Left lobe of liver (tissue), 2 donors: ENCODE measurements at regions not wholly inside any gene's neighbourhood (a gene's known extent, or its start where the extent isn't known, plus 50 kb on each side); places are given as distances from the start of the nearest gene placed in this dataset.

Experiments used
- ATAC-seq: fragments of 200-7000 bp; cut with Tn5 transposase; one replicate; pipeline ENCODE4 v1.9.1; 2020; ENCODE audit warnings: mild to moderate bottlenecking, moderate library complexity
- DNase-seq: peaks from one replicate; pipeline ENCODE4 v3.0.0-alpha.2; 2020; ENCODE audit warnings: low spot score
- donor health status: DM: no; HTN: no; CAD: no; lungs with moderate emphysema.
- donor health status: DM: no; HTN: yes; CAD: no.

DNA sequence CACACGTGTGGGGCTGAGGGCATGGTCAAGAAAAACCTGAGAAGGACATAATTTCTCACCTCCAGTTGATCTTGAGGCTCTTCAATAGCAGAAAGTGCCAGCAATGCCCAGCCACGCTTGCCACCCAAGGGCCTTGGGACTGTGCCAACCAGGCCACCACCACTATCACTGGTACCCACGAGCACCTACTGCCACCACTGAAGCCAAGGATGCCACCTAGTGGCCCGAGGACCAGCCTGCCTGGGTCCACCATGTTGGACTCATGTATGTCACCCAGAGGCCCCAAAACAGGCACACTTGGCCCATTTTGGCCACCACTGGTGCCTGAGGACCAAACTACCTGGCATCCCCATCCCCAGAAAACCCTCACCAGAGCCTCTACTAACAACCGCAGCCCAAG lies 191.8 kb downstream of the ADAM29 start:
- ATAC-seq (no peak), DNase-seq (no peak)

DNA sequence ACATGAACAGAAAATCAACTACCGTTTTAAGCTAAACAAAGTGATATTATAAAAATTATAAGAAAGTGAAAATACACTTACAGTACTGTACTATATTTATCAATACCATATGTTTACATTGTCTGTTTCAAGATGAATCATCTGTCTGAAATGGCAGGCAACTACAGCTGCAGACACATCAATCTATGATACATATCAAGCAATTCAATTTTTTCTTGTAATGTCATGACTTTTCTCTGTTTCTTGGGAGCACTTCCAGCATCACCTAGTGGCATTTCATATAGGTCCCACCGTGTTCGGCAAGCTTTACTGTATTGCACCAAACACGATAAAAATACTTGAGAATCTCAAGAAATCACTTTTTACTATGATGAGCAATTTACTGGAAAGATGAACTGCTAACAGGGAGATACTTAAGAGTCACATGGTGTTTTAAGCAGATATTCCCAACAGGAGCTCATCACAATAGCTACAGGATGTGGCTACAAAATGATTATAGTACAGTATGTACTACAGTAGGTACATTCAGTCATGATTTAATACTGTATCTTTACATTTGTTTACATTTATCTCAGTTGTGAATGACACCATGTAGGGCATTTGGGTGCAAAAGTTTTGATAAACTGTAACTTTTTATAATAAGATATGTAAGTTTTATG lies 207.4 kb downstream of the ADAM29 start:
- ATAC-seq (no peak), DNase-seq (no peak)

DNA sequence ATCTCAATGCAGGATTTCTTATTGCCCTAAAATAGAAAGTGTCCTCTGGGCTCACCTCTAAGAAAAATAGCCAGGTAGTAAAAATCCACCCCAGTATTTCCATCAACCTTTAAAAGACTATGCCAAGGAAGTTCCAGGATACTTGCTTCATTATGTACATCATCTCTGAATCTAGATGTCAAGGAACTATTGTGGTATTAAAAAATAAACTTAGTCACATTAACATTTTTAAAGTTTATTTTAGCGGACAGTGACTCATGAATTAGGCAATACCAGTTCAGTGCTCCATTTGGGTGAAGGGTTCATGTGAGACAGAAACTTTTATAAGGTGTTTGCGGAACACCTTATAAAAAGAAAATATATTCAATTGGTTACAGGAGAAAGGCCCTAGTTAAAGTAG lies 209.2 kb downstream of the ADAM29 start:
- DNase-seq (no peak), ATAC-seq (no peak)

DNA sequence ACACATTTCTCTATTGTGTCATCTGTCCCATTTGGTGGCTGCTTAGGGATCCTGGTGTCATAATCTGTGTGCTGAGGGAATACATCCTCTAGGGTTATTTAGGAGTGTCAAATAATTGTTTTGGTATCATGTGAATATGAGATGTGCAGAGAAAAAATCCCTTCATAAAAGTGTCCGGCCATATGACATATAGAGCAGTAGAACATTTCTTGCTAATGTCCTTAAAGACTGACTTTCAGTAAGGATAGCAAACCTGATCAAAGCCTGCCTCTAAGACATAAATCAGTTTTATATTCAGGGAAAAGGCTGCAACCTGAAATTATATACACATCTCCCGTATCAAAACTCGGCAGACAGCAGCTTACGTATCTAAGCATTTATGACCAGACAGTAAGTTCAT lies 211.6 kb downstream of the ADAM29 start:
- DNase-seq (no peak), ATAC-seq (no peak)

DNA sequence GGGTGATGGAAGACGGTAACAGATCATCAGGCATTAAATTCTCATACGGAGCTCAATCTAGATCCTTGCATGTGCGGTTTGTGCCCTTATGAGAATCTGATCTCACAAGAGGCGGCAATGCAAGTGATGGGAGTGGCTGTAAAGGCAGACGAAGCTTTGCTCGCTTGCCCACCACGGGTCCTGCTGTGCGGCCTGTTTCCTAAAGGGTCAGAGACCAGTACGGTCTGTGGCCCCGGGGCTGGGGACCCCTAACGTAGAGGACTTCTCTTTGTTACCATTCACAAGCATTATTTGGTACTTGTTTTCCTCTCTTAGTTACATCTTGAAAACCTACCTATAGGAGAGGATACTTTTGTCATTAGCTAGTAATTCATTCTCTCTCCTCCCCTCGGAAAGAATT lies 221.0 kb downstream of the ADAM29 start:
- ATAC-seq, result no peak
- DNase-seq, result no peak

- ATAC-seq (no peak), DNase-seq (no peak)
Observed at GRCh38 chr4:175143116-175143515, 225.0 kb downstream of the ADAM29 start.

DNA sequence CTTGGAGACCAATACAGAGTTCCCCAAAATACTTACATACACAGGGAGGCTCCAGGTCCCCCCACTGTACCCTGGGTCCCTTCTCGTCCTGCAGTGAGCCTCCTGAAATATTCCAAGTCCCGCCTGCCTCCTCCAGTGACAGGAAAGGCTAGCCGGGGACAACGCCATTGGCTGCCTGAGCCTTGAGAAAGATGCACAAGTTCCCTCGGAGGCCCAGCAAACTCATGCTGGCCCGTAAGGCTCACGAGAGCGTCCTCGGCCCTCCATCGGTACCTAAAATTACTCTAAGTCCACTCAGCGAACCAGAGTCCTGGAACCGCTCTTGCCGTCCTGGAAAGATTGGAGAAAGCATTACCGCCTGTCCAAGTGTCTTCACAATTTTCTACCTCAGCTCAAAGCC lies 228.6 kb downstream of the ADAM29 start:
- no peak for ATAC-seq
- DNase-seq, result no peak

DNA sequence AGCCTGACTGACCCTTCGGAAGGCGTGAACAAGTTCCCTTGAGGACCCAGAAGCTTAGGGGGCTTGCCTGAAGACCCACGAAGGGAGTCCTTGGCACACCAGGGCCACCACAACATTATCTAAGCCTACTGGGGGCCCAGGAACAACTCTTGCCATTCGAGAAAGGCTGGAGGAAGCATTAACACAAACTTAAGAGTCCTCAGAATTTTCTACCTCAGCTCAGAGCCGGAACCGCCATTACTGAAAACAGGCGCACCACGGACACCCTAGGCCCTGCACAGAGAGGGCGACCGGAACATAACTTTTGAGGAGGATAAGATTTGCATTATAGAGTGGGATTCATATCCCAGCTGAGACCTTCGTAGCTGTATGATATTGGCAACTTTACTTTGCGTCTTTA lies 229.1 kb downstream of the ADAM29 start:
- no peak for ATAC-seq
- no peak for DNase-seq

- ATAC-seq (no peak), DNase-seq (no peak)
Observed at GRCh38 chr4:175166020-175166419, 247.9 kb downstream of the ADAM29 start.

- no peak for ATAC-seq
- DNase-seq, result no peak
Observed at GRCh38 chr4:175176710-175177109, 258.6 kb downstream of the ADAM29 start.

DNA sequence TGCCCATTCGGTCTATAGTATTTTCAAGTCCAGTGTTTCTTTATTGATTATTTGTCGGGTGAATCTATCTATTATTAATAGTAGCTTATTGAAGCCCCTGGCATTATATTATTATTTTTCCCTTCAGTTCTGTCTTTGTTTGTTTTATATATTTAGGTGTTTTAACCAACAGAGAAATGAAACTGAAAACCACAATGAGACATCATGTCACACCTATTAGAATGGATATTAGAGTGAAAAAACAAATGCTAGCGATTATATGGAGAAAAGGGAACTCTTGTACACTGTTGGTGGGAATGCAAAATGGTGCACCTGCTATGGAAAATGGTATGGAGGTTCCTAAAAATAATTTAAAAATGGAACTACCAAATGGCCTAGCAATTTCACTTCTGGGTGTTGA lies 272.5 kb downstream of the ADAM29 start:
- DNase-seq (no peak), ATAC-seq (no peak)

GRCh38 chr4:175198056-175198455 lies 279.9 kb downstream of the ADAM29 start:
- ATAC-seq (no peak), DNase-seq (no peak)

DNA sequence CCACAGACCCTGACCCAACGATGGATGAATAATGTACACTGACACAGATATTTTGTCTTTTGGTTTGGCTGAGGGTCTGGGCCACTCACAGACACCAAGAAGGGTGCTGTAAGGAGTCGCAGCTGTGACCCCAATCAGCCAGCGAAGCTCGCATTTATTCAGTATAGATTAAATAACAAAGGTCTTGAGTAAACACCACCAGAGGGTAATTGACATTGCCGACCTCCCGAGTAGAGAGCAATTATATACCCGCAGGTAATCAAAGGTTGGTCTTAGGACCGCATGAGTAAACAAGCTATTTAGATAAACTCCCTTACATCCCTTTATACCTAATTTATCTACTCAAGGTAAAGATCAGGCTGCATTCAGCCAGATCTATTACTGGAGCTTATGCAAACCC lies 297.1 kb downstream of the ADAM29 start:
- DNase-seq, result no peak
- no peak for ATAC-seq

DNA sequence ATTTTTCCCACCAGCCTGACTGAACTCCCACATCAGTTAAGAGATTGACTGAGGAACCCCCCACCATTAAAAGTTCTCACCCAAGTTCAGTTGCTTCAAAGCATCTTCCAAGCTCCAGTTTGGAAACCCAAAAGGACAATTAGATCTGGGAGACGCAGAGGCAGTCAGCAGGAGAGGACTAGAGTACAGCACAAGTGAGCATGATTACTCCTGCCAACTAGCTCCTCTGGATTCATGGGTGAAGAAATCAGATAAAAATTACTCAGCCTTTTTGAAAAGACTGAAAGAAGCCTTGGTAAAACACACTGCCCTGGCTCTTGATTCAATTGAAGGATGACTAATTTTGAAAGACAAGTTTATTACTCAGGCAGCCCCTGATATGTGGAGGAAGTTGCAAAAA lies 297.5 kb downstream of the ADAM29 start:
- ATAC-seq (no peak), DNase-seq (no peak)

GRCh38 chr4:175229154-175229553 lies 311.0 kb downstream of the ADAM29 start:
- no peak for DNase-seq
- ATAC-seq, result no peak

GRCh38 chr4:175234162-175234561 lies 316.0 kb downstream of the ADAM29 start:
- DNase-seq, result no peak

GRCh38 chr4:175238827-175239517 lies 320.8 kb downstream of the ADAM29 start:
- no peak for DNase-seq

More at GRCh38 chr4:175234162-175234561, 316.0 kb downstream of the ADAM29 start:
- no peak for ATAC-seq

DNA sequence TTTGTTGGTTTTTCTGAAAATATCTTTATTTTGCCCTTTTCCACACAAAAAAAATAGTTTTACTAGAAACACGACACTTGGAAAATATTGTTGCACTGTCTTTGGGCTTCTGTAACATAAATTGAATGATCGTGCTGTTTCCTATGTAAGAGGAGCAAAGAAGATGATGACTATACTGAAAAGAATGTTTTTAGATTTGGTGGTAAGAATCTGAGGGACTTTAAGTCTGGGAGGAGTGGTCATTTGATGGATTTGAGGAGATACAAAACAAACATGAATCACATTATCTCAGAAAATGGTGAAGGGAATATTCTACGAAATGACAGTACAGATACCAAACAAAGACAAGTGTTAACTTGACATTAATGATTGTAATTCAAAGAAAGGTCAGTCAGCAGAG lies 328.8 kb downstream of the ADAM29 start:
- ATAC-seq (no peak), DNase-seq (no peak)

More at GRCh38 chr4:175238827-175239517, 320.8 kb downstream of the ADAM29 start:
- no peak for ATAC-seq

DNA sequence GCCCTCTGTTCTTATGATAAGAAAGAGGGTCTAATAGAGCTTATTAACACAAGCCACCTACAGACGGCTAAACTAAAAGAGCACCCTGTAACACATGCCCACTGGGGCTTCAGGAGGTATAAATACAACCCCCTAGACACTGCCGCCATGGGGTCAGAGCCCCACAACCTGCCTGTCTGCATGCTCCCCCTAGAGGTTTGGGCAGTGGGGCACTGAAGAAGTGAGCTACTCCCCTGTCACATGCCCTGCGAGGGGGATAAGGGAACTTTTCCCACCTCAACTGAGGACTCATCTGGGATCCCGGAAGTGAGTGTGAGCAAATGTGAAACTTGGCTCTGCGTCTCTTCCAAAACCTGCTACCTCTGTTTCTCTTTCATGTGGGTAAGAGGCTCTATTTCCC lies 334.5 kb downstream of the ADAM29 start:
- ATAC-seq, result no peak
- DNase-seq, result no peak

DNA sequence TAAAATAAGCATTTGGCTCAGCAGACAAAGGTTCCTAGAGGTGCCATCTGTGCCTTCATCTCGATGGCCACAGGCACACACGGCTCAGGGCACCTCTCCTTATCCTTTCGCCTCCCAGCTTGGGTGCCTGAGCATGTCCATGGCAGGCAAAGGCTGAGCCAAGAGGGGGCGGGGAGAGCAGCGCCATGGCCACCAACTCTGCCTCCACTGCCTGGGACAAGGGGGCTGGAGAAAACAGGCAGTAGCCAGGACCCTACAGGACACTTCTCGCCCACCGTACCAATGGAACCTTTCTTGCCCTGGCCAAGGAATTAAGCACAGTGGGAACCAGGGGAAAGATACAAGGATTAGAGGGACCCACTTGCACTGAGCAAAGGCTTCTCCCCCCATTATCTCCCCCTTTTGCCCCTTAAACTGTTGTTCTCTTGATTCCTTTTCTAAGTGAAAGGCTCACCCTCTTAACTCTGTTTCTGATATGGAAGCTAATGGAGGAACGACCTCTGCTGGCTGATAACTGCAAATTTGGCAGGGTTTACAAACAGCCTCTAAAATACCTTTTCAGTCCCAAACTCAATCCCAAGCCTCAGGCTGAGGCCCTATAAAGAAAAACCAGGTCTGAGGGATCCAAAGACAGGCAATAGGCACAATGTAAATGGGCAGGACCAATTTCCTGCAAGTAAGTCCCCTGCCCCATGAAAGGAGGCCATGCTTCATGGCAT lies 335.2 kb downstream of the ADAM29 start:
- no peak for DNase-seq

DNA sequence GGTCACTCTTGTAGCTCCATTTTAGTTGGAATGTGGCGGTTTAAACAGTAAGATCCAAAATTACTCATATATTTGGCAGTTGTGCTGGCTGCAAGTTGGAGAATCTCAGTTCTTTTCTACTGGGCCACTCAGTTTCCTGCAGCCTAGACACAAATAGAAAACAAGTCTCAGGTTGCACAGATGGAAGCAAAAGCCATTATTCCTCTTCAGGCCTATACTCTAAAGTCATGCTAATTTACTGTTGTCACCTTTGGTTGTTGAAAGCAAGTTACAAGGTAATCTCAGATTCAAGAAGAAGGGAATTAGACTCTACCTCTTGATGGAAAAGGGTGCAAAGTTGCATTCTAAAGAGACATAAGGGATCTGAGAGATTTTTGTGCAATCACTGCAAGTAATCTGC lies 345.4 kb downstream of the ADAM29 start:
- DNase-seq (no peak), ATAC-seq (no peak)

More for the DNA sequence above, 335.2 kb downstream of the ADAM29 start:
- no peak for ATAC-seq

- no peak for DNase-seq
Observed at GRCh38 chr4:175271010-175271630, 353.0 kb downstream of the ADAM29 start.

More at GRCh38 chr4:175271010-175271630, 353.0 kb downstream of the ADAM29 start:
- no peak for ATAC-seq
